Activated CD4-positive, alpha-beta T cell treated with anti-CD3 and anti-CD28 coated beads, Interleukin-10, Interleukin-2, amounts not matched to agents 100 ng/mL and 50 ng/mL, durations not matched to agents 16 hours and 8 hours (primary cell): ENCODE measurements at regions not wholly inside any gene's neighbourhood (a gene's known extent, or its start where the extent isn't known, plus 50 kb on each side); places are given as distances from the start of the nearest gene placed in this dataset.

Experiments used
- DNase-seq: peaks from one replicate; pipeline ENCODE4 v3.0.0-alpha.2; 2020

DNA sequence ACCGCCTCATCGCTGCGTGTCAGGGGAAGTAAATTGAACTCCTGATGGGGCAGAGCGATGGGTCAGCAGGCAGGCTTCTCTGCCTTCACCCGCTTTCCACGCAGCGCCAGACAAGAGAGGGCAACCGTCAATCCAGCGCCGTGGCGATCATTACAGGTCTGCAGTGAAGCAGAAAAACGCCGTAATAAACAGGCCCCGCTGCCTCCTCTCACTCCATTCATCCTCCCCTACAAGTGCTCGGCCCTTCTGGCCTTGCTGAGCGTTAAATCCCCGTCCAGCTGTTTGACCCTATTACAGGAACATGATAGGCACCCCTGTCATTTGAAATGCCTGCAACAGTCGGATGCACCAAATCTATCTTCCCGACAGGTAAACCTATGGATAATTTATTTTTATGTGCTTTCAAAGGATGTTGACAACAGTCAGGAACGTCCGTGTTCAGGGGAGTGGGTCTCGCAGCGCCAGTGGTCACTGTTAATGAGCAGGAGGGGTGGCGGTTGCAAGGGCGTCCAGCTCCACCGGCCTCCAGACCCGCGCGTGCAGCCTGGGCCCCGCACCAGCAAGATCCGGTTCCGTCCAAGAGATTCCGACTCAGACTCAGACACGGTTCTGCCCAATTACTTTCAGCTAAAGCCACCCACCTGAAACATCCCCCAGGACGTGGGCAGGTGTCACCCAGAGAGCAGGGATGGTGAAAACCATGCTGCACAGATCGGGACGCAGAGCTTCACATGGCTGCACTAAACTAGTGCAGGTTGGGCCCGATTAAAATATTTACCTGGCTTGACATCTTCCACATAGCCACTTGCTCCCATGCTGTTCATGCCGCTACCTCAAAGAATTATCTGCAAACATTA is 508.0 kb upstream of the MGMT start:
- DNase-seq: no peak

DNA sequence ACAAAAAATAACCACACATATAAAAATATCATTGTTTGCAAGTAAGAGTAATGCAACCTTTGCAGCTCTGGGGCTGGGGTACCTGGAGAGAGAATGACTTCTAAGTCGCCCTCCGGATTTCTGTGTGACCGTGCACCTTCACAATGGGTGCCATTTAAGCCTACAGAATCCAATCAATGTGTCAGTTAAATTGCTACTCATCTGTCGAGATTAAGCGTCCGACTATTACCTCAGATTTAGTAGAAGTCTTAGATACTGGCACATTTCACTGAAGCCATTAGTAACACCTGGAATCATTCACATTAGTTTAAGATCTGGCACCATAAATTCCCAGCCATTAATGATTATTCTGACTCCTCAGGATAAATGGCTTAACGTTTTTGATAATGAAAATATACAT is 507.3 kb upstream of the MGMT start:
- DNase-seq: no peak

DNA sequence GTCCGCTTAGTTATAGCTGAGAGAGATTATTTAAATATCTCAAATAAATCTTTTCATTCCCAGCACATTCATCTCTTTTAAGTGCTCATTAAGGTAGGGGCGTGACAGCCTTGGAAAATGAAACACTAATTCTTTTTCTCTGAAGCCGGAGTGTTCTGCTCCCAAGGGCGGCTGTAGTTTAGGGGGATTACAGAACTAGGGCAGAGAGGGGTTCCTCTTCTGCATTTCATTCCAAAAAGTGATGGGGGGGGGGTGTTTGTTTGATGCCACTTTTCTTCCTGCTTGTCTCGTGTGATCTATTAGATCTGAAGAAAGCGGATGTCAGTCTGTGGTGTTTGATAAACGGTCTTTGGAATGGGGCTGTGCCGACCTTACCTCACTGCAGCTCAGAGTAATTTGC is 506.5 kb upstream of the MGMT start:
- no peak for DNase-seq

DNA sequence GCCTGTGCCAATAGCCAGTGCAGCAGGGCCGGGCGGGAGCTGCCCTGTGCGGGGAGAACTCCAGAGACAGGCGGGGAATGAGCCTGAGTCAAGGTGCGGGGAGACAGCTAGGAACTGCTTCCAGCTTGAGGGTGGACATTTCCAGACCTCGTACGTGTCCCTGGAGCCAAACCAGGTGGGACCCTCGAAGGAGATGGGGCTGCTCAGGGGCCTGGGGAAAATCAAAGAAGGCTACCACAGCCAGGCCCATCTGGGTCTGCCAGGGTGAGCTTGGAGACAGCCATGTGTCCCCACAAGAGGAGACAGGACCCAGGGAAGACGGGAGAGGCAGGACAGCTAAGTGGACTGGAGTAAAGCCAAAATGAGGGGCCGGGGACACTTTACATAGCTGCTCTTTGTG is 504.9 kb upstream of the MGMT start:
- no peak for DNase-seq

DNA sequence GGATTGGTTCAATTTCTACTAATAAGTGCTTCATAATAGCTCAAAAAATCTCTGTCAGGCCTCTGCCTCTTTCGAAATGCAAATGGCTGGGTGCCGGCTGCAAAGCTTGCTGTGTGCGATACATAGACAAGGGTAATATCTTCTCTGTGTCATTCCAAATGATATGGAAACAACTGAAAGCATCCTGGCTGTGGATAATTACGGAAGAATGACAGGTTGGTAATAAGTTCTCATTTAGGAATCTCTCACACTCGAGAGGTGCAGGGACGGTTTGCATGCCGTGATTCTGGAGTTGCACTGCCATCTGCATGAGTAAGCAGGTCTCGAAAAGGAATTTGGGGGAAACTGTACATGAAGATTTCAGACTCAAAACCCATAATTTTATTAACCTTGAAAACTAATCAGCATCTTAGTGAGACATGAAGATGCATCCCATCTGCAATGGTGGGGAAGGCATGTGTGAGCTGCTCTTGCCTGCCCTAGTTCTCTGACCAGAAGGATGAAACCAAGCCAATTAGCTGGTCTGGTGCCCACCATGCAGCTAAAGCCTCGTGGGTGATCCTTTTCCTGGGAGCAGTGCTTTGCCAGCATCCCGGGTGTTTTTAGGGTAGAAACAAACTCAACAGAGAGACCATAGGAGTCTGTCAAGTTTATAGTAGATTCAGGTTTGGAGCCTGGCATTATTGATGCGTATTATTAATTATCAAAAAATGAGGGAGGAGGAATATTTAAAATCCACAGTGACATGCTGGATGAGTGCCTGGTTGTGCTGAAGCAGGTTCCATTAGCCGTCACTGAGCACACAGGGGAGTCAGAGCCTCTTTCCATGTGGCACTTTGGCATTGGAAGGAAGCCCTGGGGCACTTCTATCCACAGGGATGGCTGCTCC is 503.6 kb upstream of the MGMT start:
- DNase-seq: no peak

DNA sequence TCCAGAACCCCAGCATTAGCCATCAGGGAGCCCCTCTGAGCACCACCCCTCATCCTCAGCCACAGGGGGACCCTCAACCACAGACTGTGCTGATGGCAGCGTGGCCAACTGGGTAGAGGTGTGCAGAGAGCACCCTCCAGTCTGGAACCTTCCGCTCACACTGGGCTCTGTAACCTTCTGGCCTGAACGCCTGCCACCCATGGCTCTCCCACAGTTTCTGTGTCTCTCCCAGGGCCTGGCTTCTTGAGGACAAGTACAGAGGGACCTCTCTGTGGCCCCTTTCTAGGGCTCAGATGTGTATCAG is 503.0 kb upstream of the MGMT start:
- no peak for DNase-seq

DNA sequence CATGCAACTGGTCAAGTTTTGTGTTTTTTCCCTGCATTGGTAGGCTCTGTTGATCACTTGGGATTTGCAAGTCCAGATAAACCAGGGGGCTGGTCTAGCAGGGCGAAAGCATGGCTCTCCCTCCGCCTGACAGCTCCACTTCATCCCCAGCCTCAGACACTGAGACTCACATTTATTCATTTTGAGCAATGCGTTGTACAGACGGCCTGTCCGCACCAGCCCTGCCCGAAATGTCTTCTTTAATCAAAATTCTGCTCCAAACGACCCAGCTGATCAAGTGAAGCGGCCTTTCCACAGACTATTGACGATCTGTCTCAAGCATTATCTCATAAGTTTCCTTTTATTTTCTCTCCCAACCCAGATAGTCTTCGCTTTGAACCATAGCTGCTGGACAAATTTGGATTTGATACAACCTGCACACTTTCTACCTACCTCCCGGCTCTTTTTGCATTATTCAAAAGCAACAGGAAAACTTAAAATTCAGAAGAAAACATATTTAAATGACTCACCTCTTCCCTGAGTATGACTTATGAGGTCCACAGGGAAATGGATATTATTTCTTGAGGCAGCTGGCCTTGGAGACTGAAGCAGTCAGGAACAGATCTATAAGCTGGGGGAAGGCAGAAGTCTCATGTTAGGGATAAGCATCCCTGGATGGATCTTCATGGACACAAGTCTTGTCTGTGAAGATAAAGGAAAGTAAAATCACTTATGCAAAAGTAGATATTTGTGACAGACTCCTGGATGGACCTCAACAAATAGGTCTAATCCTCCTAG is 498.9 kb upstream of the MGMT start:
- no peak for DNase-seq

DNA sequence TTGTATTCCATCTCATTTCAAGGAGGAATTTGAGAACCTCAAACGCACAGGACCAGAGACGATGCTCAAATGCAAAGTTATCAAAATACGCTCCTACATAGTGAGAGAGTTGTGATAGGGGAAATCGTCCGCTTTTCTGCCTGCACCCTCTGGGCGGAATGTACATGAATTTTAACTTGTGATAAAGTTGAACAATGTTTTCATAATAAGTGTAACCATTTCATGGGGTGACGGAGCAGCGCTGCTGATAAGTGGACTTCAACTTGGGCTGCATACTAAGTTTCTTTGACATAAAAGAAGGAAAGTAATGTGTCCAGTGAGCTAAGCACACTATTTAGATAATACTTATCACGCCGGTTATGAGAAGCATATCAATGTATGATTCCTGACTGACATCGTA is 497.5 kb upstream of the MGMT start:
- no peak for DNase-seq

DNA sequence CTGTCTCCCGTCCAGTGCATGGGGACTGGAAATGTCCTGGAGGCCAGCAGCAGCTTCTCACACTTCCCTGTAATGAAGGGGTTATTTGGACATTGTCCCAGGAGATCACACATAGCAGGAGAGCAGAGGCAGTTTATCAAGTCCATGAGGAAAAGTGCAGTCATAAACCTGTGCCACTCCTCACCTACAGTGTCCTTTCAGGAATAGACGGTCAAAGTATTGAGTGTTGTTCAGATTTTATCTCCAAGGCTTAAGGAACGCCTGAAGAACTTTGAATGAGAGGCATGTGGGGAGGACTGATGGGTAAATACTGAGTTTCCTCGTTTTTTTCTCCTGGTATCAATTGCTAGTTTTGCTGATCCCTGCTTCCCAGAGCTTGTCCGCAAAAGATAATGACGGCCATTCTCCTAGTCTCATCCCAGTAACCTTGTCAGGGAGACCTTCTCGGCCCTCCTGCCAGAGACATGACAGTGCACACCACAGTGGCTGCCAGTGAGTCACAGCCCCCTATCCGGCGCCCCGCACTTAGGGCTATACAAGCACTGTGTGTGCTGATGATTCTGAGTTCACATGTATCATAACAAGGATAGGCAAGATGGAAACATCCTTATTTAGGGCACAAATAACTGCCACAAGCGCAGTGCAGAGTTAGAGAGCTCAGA is 495.5 kb upstream of the MGMT start:
- DNase-seq: no peak

DNA sequence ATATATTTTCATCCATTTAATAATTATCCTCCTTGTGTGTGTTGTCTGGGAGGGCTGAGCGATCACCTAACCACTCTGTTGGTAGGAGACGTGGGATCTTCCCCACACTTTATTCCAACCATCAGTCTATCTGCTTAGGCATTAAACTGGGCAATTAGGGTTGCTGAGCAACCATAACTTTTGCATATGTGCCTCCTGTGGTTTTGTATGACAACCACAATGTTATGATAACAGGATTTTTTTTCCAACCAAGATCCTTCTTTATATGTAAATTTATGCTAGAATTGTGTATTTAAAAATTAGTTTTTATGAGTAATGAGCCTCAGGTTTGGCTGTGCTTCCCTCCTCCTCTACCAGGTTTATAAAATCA is 495.0 kb upstream of the MGMT start:
- no peak for DNase-seq

DNA sequence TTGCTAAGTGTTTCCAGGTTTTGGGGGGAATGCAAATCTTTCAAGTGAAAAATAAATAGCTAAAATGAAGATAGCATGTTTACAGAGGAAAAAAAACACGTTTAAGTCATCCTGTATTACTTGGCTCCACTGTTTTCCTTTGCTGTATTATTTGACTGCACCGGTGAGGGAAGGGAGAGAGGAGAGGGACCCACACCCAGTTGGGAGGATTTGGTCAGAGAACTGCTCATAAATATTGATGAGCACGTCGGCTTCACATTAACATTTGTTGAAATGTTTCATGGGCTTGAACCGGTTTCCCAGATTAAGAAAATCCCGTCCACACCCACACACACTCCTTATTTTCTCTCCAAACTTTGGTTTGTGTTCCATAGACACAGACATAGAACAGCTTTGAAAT is 493.8 kb upstream of the MGMT start:
- DNase-seq: no peak

DNA sequence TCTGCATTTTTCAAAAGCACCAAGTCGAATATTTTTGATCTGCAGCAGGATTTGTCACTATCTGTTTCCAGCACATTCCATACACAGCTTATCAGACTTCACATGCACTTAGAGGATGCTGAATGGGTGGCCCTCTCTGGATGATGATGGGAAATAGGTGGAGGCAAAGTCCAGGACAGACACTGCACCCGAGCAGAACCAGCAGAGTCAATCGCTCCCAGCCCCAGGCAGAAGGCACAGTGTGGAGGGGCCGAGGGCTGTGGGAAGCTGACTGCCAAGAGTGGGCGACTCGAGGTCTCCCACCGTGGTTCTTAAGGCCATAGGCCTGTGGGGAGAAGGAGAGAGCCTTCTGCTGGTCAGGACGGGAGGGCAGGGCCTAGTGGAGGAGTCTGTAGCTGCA is 490.2 kb upstream of the MGMT start:
- DNase-seq: no peak

DNA sequence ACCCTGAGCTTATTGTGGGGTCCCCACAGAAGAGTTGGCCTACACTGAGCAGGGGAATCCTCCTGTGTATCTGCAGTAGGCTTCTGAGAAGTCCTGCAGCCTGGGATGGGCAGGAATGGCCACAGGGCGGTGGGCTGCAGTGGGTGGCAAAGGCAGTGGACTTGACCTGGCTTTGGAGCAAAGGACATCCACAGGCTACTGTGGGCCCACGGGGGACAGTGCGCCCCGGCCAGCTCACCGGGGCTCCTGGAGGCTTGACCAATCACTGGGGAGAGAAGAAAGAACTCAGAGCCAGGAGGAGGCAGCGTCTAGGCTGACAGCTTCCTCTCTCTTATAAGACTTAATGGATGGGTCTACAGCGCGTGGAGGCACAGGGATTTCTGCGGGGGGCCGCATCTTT is 488.8 kb upstream of the MGMT start:
- DNase-seq: no peak

DNA sequence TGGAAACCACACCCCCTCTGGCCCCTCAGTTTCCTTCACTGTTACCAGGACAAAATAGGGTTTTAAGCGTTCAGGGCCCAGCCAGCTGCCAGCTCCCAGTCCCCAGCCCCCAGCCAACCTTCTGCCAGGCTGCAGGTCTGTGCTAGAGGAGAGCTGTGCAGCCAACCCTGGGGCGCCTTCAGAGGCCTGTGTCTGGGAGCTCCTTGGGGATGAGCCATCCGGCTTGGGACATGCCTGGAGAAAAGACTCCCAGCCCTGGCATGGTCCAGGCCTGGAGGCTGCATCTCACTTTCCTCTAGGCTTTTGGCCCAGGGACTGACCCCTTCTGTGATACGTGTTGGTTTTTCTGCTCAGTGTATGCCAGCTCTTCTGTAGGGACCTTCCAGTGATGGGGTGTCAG is 487.6 kb upstream of the MGMT start:
- no peak for DNase-seq

DNA sequence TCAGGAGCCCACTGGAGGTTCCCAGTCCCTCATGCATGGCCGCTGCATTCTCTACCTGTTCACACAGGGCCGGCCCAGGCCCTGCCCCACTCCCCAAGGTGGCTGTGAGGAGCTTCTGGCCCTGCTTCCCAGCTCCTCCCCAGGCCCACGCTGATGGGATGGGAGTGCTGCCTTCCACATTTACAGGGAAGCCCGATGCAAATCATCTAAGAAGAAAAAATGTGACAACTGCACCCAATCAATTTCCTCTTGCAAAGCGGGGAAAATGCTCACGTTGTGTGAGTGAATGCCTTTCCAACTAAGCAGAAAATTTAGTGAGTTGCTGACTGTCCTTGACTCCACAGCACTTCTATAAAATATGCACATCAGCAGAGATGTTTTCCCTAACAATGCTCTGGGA is 485.8 kb upstream of the MGMT start:
- DNase-seq: no peak

DNA sequence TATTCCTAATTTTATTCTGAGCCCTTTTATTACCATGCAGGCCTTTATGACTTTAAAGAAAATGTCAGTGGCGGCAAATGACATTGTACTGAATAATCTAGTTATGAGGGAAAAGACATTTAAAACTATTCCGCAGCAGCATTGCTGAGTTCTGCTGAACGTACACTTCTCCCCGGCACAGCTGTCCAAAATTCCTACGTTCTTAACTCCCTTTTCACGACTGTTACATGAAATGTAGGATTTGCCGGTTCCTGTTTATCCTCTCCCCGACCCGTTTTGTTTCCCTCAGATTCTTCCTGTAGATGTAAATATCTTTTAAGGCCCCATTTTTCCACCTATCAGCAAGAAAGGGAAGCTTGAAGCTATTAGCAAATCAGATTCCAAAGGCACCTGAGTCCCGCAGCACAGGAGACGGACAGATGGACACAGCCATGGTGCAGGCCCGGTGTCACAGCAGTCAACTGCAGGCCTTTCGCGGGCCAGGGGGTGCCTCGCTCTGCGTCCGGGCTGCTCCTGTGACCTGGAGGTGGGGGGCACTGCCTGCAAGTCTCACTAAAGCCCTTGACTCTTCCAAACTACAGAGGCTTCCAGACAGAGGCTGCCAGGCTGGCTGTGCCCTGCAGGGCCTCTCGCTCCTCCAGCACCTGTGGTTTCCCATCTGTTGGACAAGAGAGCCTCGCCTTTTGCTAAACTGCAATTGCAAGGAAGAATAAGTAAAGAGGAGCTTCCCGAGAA is 485.0 kb upstream of the MGMT start:
- no peak for DNase-seq

DNA sequence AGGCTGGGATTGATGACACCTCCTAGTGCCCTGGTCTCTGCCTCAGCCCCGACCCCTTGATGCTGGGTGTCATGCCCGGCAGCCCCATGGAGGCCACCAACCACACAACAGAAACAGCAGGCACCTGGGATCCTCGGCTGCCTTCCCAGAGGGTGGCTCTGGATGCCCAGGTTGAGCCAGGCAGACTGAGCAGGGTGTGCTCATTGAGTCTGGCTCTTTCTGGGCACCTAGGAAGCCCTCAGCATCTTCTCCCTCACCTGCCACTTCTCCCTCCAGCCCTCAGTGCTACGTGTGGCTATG is 484.5 kb upstream of the MGMT start:
- DNase-seq: no peak

DNA sequence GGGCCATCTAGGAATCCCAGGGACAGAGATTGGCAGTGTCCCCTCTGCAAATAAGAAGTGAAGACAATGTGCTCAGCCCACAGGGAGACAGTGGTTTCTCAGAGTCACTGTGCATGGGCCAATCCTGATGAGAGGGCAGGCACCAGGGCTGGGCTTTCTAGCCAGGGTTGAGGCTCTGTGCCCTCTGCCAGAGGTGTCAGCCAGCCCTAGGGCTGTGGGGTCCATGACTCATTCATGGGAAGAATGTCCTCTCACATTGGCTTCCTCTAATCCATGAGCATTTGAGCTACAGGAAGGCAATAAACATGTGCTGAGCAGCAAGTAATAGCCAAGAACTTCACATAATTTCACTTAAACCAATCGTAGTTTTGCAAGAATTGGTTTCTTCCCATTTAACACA is 482.0 kb upstream of the MGMT start:
- no peak for DNase-seq

DNA sequence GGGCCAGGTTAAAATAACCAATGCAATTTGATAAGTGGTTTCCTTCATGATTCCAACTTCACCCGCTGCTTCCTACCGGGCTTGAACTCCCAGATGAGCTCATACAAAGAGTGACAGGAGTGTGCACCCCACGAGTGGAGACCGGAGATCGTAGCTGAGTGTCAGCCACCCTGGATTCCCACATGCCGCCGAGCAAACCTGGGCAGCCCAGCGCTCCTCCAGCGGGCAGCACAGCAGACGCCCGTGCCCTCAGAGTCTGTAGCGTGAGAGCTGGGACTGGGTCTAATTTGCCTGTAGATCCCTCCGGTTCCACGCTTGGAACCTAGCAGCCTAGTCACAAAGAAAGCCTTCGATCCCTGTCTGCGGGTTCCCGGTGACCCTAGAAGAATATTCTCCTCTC is 476.1 kb upstream of the MGMT start:
- DNase-seq: no peak

DNA sequence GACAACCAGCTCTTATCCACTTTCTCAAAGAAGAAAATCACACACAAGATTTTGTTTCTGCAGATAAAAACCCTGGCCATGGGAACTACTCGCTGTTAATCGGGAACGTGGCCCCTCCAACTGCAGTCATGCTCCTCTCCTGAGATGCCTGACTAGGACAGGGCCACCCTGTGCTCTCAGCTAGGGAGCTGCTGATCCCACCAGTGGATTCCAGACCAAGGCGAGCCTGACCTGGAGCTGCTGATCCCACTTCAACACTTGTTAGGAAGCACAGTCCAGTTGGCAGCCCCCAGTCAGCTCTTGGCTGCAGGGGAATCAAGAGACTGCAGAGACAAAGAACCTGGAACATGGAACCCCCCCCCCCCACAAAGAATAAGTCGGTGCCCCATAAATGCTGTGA is 474.3 kb upstream of the MGMT start:
- DNase-seq: no peak

DNA sequence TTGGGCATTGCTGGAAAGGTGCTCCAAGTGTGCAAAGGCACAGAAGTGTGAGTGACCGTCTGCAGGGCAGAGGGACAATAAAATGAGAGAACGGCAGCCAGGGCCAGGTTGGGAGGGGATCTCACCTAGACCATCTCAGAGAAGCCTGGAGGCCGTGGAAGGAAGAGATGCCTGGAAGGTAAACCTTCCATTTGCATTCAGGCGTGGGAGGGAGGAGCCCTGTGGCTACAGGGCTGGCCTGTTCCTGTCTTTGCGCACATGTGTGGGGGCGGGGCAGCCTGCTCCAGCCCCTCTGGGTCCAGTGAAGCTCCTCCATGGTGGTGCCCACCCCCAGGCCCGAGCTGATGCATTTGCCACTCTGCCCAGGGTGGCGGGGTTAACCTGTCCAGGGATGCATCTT is 473.6 kb upstream of the MGMT start:
- no peak for DNase-seq

DNA sequence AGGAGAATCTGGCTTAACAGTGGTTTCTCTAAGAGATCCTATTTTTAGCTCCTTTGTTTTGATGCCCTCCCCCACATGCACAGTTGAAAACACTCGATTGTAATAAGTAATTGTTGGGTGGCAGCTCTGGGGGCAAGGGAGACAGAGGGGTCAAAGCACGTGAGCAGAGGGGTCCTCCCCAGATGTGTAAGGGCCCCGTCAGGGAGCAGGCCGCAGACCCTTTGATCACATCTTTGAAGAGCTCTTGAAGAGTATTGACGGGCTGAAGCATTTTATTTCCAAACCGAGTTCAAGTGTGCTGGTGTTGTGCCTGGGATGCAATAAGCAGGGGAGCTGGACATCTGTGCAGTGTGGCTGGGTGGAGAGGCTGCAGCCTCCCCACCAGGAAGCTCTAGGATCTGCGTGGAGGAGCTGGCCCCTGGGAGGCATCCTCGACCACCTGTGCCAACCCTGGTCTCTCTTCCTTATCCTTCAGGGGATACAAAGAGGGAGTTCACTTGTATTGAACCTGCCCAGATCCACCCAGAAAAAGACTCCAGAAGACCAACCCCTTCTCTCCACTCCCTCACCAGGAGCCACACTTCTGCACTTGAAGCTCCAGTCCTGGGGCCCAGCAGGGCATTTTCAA is 473.0 kb upstream of the MGMT start:
- DNase-seq: no peak
